ENCODE measurements at regions not wholly inside any gene's neighbourhood (a gene's known extent, or its start where the extent isn't known, plus 50 kb on each side); places are given as distances from the start of the nearest gene placed in this dataset.

DNA sequence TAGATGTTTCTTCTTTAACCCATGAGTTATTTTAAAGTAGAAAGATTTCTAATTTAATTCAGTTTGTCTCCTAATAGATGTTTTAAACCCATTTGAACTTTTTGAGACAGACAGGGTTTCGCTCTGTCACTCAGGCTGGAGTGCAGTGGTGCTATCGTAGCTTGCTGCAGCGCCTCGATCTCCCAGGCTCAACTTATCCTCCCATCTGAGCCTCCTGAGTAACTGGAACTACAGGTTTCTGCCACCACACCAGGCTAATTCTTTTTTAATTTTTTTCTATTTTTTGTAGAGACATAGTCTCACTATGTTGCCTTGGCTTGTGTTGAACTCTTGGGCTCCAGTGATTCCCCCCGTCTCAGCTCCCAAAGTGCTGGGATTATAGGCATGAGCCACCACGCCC lies 53.0 kb upstream of the RAB18 start:
- no peak for DNase-seq

DNA sequence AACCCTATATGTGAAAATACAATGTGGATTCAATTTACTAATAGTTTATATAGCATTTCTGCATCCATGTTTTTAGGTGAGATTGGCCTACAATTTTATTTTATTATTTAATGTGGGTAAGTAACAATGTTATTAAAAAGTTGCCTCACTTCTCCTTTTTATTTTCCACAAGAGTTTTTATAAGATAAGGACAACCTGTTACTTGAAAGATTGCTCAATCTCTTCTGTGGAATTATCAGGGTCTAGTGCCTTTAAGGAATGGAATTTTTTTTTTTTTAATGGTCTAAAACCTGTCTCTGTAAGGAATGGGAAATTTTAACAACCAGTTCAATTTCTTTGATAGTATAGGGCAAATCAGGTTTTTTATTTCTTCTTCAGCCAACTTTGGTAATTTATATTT lies 53.9 kb upstream of the RAB18 start:
- DNase-seq, result no peak

DNA sequence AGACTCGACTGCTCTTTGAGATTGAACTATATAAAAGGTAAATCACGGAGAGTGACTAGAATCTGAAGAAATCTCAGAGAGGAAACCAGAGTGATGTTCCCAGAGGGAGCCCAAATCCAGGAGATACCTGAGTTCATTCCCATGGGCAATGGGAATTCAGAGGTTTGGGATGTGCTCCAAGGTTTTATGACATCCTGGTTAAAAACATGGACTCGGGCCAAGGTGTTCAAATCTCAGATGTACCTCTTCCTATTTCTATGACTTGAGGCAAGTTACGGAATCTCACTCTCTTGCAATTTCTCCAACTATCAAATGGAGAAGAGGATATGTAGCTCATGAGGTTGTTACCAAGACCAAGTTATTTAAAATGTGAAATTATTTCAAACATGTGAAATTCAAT lies 54.5 kb upstream of the RAB18 start:
- no peak for DNase-seq

DNA sequence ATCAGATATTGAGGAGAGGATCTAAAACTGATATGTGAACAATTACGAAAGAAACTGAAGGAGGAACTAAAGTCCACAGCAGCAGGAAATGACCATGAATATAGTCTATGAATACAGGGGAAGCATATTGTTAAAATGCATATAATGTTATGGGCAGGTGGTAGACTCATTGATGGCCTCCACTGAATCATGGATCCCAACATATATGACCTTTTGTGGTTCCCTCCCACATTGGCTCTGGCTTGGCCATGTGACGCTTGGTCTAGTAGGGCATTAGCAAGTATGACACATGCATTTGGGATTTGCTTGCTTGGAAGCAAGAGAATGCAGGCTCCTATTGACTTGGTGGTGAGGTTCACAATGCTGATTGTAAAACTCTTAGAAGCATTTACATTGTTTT lies 55.2 kb upstream of the RAB18 start:
- no peak for DNase-seq

DNA sequence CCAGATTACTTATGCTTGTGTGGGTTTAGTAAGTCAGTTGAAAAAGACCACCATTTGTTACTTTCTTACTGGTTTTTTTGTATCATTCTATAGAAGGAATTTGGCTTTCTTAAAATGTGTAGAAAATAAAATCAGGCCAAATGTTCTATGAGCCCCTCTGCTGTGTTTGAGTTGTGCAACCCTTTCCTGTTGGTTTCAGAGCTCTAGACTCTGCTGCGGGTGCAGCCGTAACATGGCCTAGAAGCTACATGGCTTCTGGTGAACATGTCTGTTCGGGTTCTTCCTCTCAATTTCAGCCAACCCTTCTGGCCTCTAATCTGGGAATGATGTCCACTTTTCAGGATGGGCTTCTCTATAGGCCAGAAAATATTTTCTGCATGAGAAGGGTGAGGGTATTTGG lies 56.6 kb upstream of the RAB18 start:
- no peak for DNase-seq

DNA sequence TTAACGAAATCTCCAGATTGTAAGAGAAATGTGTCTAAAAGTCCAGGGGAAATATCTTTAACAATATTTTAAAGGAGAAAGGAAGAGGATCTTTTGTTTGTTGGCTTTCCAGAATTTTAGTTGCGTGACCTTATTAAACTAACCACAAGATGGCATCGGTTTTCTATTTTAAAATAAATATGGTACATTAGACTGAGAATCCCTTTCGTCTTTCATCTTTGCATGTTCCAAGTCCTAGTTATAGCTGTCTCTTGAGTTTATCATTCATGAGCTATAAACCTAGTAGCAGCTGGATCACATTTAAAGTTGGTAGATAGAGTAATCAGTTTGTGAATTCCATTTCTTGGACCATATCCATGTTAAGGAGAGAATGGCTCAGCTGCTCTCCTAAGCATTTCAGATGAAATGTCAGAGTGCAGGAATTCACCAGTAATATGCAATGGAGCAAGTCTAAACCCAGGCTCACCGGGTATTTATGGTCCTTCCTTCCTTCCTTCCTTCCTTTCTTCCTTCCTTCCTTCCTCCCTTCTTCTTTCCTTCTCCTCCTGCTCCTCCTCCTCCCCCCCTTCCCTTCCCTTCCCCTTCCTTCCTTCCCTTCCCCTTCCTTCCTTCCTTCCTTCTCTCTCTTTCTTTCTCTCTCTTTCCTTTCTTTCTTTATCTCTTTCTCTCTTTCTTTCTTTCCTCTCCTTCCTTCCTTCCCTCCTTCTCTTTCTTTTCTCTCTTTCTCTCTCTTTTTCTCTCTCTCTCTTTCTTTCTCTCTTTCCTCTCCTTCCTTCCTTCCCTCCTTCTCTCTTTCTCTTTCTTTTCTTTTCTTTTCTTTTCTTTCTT lies 57.8 kb upstream of the RAB18 start:
- peak in 1 of 2 donors; percentile 35 for DNase-seq

DNA sequence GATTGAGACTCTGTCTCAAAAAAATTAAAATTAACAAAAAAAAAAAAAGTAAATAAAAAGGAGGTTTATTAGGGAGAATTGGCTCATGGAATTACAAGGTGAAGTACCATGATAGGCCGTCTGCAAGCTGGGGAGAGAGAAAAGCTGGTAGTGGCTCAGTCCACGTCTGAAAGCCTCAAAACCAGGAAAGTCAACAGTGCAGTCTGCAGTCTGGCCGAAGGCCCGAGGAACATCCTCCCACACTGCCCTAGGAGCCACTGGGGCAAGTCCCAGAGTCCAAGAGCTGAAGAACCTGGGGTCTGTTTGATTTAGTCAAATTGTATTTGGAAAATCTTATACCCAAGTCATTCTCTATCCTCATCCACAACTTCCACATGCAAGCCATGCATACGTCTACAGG lies 59.0 kb upstream of the RAB18 start:
- no peak for DNase-seq

DNA sequence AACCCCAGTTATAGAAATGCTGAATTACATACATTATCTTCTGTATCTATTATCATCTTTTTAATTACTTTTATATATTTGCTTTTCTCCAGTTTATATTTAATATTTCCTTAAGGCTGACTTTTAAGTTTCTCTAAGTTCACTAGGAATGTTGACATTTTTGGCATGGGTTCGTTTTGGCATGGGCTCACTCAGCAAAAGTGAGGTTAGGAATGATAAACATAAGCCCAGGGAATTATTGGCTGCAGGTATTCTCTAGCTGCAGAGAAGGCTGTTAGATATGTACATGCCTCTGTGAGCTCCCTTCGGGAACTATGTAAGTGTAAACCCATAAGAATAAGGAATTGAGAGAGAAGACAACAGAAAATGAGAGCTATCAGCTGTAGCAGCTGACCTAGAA lies 63.6 kb upstream of the RAB18 start:
- no peak for DNase-seq

DNA sequence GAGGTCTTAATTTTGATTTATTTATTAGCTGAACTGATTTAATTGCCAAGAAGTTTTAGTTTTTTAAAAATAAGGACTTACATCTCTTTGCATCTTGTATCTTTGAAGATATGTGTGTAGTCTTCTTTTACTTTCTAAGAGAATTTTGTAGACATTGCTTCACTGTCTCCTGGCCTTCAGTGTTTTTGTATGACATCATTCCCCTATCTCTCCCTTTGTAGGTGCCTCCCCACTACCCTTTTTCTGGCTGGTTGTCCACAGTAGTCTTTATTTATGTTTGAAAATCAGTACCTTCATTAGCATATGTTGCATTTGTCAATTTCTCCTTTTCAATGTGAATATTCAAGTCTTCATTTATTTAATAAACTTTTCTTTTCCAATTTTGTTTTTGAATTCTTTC lies 64.1 kb upstream of the RAB18 start:
- no peak for DNase-seq

DNA sequence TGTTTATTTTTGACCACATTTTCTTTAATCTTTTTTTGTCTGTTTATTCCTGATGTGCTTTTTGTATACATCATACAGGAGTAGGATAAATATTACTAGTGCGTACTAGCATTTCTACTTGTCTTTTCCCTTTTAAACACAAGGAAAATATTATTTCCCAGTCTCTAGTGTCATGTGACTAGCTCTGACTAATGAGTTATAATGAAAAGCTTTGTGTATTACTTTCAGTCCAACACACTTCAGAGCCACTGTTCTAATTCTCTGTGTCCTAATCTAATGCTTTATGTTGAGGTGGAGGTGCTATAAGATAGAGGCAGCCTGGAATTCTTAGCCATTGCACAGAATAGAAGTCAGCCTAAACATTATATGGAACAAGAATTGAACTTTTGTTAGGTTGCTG lies 65.0 kb upstream of the RAB18 start:
- no peak for DNase-seq

DNA sequence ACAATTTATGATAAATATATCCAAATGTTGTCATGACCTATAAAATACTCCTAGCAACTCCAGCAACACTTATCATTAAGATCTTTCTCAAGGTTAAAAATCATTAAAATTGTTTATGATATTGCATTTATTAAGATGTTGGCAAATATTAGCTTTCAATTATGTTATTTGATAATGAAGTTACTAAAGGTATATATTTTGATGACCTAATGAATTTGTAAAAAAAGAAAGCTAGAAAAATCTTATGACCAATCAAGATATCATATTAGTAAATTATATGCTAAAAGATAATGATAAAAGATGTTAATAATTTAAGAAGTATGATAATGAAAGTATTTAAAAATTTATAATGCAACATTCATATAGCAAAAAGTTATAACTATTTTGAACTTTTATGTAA lies 66.3 kb upstream of the RAB18 start:
- no peak for DNase-seq

DNA sequence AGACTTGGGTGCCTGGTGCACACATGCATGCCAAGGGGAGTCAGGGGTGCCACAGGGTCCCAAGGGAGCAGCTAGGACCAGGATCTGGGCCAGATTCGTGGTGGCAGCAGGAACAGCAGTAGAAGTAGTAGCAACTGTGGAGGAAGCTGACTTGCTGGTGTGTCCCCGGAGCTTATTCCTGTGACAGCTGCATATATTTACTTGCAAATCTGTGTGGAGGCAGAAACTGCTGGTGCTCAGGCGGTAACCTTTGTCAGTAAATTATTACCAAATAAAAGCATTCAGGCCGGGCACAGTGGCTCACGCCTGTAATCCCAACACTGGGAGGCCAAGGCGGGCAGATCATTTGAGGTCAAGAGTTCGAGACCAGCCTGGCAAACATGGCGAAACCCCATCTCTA lies 67.4 kb upstream of the RAB18 start:
- no peak for DNase-seq

DNA sequence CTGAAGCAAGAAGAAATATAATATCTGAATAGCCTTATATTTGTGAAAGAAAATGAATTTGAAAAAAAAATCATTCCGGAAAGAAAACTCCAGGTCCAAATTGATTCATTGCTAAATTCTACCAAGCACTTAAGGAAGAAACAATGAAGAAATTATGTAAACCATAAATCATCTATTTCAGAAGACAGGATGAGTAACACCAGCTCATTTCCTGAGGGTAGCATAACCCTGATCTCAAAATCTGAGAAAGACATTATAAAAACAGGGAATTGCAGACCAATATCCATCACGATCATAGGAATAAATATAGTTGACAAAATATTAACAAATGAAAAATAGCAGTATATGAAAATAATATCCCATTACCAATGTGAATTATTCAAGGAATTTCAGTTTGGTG lies 70.1 kb upstream of the RAB18 start:
- no peak for DNase-seq

DNA sequence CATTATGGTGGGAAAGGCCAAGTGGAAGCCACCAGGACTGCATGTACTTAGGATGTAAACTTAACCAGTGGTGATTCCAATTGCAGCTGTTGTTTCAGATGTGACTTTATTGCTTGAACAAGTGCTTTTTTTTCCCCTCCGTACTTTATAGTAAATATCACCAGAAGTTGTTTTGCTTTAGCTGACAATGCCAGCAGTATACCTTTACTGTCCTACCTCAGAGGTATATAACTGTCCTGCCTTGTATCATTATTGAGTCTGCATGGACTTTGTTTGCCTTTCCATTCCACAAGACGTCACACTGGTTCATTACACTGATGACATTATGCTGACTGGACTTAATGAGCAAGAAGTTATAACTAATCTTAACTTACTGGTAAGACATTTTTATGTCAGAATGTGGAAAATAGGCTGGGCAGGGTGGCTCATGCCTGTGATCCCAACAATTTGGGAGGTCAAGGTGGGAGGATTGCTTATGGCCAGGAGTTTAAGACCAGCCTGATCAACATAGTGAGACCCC lies 77.1 kb upstream of the RAB18 start:
- no peak for DNase-seq

DNA sequence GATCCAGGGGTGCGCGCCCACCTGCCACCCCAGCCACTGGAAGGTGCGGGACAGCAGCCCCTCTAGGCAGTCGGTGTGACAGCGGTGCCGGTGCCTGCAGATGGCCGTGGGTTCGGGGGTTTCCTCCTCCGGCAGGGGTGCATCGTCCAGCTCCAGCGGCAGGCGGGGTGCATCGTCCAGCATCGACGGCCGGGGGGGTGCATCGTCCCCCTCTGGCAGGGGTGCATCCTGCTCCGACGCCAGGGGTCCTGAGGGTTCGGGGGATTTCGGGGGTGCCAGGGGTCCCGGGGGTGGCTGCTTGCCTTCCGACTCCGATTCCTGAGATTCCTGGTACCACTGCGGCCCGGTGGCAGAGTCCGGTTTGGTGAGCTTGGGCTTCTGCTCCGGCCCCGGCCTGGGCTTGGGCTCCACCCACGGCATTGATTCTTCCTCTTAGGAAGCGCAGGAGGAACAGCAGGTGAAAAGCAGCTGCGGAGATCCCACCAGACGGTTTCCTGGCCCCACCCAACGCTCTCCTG lies 90.2 kb upstream of the RAB18 start:
- DNase-seq, result no peak

DNA sequence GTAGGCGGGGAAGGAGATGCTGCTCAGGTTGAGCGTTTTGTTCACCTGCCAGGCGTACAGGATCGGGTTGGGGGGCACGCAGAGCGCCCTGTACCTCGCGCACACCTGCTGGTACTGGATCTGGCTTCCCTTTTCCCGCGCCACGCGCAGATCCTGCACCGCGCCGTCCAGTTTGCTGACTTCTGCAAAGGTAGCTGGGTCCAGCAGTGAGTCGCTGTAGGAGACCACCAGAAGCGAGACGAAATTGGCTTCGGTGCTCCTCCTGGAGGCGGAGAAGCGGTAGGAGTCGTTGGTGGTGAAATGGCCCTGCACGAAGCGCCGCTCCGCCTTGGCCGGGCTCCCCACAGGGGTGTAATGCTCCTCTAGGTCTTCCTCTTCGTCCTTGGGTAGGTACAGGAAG lies 90.7 kb upstream of the RAB18 start:
- DNase-seq, result no peak

DNA sequence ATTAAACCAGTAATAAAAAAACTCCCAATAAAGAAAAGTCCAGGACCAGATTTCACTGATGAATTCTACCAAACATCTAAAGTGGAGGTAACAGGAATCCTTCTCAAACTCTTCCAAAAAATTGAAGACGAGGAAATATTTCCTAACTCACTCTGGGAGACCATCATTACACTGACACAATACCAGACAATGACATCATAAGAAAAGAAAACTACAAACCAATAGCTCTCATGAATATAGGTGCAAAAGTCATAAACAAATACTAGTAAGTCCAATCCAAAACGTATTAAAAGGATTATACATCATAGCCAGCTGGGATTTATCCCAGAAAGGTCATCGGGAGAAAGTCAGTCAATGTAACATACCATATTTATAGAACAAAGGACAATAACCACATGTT lies 94.0 kb upstream of the RAB18 start:
- DNase-seq, result no peak

DNA sequence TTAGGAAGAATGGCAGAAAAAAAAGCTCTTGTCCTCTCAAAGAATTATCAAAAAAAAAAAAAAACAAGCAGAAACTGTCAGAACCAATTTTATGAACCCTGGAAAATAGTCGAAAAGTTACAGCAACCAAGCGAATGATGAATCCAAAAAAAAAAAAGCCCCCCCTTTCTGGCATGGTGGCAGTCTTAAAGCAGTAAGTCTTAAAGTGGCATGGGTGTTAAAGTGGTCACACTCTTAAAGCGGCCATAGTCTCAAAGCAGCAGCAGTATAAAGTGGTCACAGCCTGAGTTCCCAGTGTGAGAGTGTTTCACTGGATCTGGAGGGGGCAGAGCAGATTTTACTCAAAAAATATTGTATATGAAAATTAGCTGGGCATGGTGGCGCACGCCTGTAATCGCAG lies 96.8 kb upstream of the RAB18 start:
- DNase-seq, result no peak

DNA sequence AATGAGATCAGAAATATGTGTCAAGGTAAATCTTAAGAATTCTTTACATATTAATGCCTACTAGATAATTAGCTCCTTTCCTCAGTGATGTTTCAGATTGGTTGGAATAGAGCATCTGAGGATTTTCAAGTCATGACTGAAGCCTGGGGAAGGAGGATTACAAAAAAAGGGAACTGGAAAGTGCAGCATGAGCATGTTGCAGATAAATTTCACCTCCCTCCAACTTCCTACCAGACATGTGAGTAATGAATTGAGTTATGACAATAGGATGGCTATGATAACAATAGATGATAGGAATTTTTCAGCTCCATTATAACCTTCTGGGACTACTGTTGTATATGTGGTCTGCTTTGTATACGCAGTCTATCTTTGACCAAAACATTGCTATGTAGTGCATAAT lies 104.2 kb upstream of the RAB18 start:
- DNase-seq, result no peak

DNA sequence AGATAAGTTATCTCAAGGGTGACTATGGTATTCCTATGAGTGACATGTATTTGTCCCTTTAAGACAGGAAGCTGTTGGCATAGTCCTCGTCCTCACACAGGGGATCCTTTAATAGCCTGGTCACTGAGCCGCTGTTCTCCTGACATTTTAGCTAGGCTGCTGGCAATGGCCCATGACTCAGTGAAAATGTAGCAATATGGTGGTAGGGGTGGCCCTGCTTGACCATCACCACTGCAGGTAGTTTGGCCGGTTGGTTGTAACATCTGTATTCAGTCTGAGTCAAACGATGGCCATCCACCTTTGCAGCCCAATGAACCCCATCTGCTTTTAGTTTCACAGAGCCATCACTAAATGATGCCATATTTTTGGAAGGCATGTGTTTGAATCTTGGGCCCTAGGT lies 110.1 kb upstream of the RAB18 start:
- no peak for DNase-seq

DNA sequence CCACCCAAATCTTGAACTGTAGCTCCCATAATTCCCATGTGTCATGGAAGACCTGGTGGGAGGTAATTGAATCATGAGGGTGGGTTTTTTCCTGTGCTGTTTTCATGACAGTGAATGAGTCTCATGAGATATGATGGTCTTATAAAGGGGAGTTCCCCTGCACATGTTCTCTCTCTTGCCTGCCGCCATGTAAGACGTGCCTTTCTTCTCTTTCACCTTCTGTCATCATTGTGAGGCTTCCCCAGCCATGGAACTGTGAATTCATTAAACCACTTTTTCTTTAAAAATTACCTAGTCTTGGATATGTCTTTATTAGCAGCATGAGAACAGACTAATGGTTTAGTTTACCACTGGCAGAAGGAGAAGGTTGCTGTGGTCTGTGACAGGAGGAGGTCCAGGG lies 111.5 kb upstream of the RAB18 start:
- DNase-seq, result no peak

DNA sequence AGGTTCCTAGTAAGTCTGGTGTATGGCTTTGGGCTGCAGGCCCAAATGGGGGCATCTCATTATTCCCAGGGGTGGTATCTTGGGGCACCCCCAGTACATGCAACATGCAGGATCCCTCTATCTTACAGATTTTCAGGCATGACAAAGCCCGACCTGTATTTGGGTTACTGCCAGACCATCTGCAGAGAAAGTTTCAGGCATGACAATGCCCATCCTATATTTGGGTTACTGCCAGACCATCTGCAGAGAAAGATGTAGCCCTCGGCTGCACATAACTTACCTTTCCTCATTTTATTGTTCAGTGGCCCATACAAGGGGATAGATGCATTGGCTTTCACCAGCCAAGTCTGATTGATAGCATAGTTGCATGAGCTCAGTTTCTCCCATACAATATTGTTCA lies 112.2 kb upstream of the RAB18 start:
- DNase-seq, result no peak

DNA sequence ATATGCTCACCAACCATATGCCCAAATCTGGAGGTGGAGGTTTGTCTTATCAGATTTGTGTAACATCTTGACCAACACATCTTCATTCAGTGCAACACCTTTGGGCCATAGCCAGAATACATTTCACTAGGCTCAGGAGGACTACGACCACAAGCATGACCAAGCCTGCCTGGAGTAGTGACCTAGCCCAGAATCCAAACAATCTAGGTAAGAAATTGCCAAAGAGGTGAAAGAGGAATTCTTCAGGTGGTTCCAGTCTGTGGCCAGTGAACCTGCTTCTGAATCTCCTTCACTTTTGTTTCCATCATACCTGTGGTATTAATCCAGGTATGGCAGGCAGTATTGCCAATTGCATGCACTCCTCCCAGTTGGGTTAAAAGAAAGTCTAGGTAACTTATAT lies 112.8 kb upstream of the RAB18 start:
- no peak for DNase-seq

DNA sequence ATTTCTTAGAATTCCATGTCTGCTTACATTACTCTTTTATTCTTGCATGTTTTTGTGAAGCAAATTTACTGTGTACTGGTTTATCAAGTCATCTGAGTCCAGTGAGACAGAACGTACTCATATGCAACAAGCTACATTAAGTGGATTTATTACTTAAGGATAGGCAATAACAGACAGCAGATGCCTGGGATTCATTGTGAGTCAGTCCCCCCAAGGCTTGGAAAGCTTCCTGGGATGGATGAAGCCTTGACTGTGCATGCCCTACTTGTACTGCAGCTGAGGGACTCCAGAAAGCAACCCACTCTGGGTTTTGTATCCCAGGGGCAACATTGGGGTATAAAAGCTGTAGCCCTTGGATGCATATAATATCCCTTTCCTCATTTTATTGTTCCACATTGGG lies 113.4 kb upstream of the RAB18 start:
- no peak for DNase-seq

DNA sequence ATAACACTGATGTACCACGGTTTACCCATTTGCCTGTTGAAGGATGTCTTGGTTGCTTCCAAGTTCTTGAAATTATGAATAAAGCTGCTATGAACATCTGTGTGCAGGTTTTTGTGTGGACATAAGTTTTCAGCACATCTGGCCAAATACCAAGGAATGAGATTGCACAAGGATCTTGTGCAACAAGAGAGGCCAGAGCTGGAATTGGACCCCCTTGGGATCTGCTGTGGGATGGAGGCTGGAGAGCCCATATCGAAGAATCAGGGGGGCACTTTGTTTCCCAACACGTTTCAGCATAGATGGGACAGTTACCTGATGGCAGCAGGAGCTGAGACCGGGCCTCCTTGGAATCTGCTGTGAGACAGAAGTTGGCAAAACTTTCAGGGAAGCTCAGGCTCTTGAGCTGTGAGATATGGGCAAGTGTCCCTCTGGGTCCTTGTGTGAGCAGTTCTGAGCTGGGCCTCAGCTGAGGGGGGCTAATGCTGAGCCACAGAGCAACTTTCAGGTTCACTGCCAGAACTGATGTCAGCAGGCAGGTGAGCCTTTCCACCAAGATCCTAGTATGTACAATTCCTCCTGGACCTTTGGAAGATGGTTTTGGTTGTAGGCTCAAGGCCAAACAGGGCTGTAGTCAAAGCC lies 115.2 kb upstream of the RAB18 start:
- DNase-seq, result no peak

Data from CD4-positive, alpha-beta T cell treated with Interleukin-1 beta for 1 hour (primary cell).